PC-9 (cell line): ENCODE measurements at regions not wholly inside any gene's neighbourhood (a gene's known extent, or its start where the extent isn't known, plus 50 kb on each side); places are given as distances from the start of the nearest gene placed in this dataset.

ENCODE experiments used
- BruUV-seq: library from RNA; stranded (reverse); fragments of 400-500 nt; replicated peaks from 2 replicates; lab custom pipeline; 2021; lab: Mats Ljungman, UMichigan
- CTCF ChIA-PET: fragments of 300-600 bp; sonication (Branson Sonifier 250); formaldehyde crosslinking; loops from one replicate; lab custom pipeline; 2022; ENCODE audit warnings: antibody characterized with exemption; lab: Charles Lee
- POLR2A ChIA-PET: fragments of 300-600 bp; sonication (Branson Sonifier 250); formaldehyde crosslinking; loops from one replicate; lab custom pipeline; 2022; ENCODE audit warnings: antibody characterized with exemption; ENCODE audit not compliant: unreplicated experiment; lab: Charles Lee
- DNase-seq, 2 experiments: peaks; one replicate each; pipeline versions ENCODE4 v3.0.0 to v3.0.0-alpha.2; 2015 to 2022; ENCODE audit warnings: mixed read lengths in 1 of 2
- H2AFZ ChIP-seq: fragments of 200-600 bp; sonication (generic); 2 replicates; pipeline ENCODE4 v1.8.1; 2017; ENCODE audit warnings: antibody characterized with exemption
- H3F3A ChIP-seq: fragments of 200-600 bp; sonication (generic); 2 replicates; pipeline ENCODE4 v1.8.1; 2017; ENCODE audit warnings: antibody characterized with exemption, mild to moderate bottlenecking, low read depth; ENCODE audit not compliant: insufficient read depth
- H3K27ac ChIP-seq: fragments of 200-600 bp; sonication (generic); 2 replicates; pipeline ENCODE4 v1.6.1; 2016; ENCODE audit warnings: mixed run types
- H3K27me3 ChIP-seq: fragments of 200-600 bp; sonication (generic); 2 replicates; pipeline ENCODE4 v1.6.1; 2016; ENCODE audit warnings: low read depth, mixed run types; ENCODE audit not compliant: insufficient read depth
- H3K36me3 ChIP-seq: fragments of 200-600 bp; sonication (generic); 2 replicates; pipeline ENCODE4 v1.6.1; 2016; ENCODE audit warnings: low read depth, mixed run types
- H3K4me1 ChIP-seq: fragments of 200-600 bp; sonication (generic); replicated peaks from 2 replicates; pipeline ENCODE4 v1.6.1; 2016; ENCODE audit warnings: mixed run types; ENCODE audit not compliant: insufficient read depth
- H3K4me2 ChIP-seq: fragments of 200-600 bp; sonication (generic); 2 replicates; pipeline ENCODE4 v1.6.1; 2017; ENCODE audit warnings: mixed run types
- H3K4me3 ChIP-seq: fragments of 200-600 bp; sonication (generic); 2 replicates; pipeline ENCODE4 v1.6.1; 2016; ENCODE audit warnings: mixed run types
- H3K79me2 ChIP-seq: fragments of 200-600 bp; sonication (generic); 2 replicates; pipeline ENCODE4 v1.6.1; 2017; ENCODE audit warnings: low read depth, mixed run types
- H3K9me2 ChIP-seq: fragments of 200-600 bp; sonication (generic); 2 replicates; pipeline ENCODE4 v1.8.1; 2017; ENCODE audit warnings: mild to moderate bottlenecking; ENCODE audit not compliant: insufficient read depth
- H3K9me3 ChIP-seq: fragments of 200-600 bp; sonication (generic); 2 replicates; pipeline ENCODE4 v1.8.1; 2016; ENCODE audit warnings: low read depth; ENCODE audit not compliant: insufficient read depth
- H4K20me1 ChIP-seq: fragments of 200-600 bp; sonication (generic); 2 replicates; pipeline ENCODE4 v1.8.1; 2017; ENCODE audit not compliant: insufficient read depth
- CTCF ChIP-seq: fragments of 200-600 bp; sonication (generic); conservative IDR thresholded peaks from 2 replicates; pipeline ENCODE4 v1.6.1; 2017; ENCODE audit warnings: mixed run types, antibody characterized with exemption, mild to moderate bottlenecking, moderate library complexity
- EZH2 ChIP-seq: fragments of 200-600 bp; sonication (generic); IDR thresholded peaks from 2 replicates; pipeline ENCODE4 v1.8.0; 2017; ENCODE audit warnings: antibody characterized with exemption, low read depth
- intact Hi-C: fragments of 100-400 bp; cut with micrococcal nuclease; formaldehyde crosslinking; loops from one replicate; pipeline ENCODE4 v1.10.0; 2022; ENCODE audit not compliant: unreplicated experiment

GRCh38 chr5:19370655-19371386 is 617.2 kb downstream of the CDH18 start:
- Histone ChIP-seq H3K79me2 (no peaks in the 10 kb centered on the region), H3K4me3 (no peak overlapping the region), H3K9me2 (no peaks in the 10 kb centered on the region), H3F3A (no peaks in the 10 kb centered on the region), H3K9me3 (no peaks in the 10 kb centered on the region), H3K36me3 (no peaks in the 10 kb centered on the region), H3K4me1 (no peaks in the 10 kb centered on the region), H3K27ac (no peak overlapping the region), H4K20me1 (no peaks in the 10 kb centered on the region), H3K4me2 (no peak overlapping the region), H2AFZ (no peak overlapping the region), H3K27me3 (no peaks in the 10 kb centered on the region)
- TF ChIP-seq EZH2, result no peak
- ChIA-PET POLR2A (no interaction called here), CTCF (no interaction called here)
- no peak for DNase-seq
- intact Hi-C loops, result no loop called here
- BruUV-seq, result no TSS peak

GRCh38 chr5:19388391-19388790 is 599.6 kb downstream of the CDH18 start:
- no peak for TF ChIP-seq CTCF
- no peak for TF ChIP-seq EZH2
- ChIA-PET CTCF (interaction anchor here (0.6 kb wide), 1 partner anchor 1017 kb away, joined by 4 read pairs; no protein-coding TSS in a partner anchor), POLR2A (no interaction called here)
- intact Hi-C loops, result no loop called here
- no peaks in the 10 kb centered on the region for H3K36me3 ChIP-seq
- H3K9me3 ChIP-seq, result no peaks in the 10 kb centered on the region
- no peaks in the 10 kb centered on the region for H3F3A ChIP-seq
- H3K4me1 ChIP-seq, result no peaks in the 10 kb centered on the region
- DNase-seq, result no peak
- no peak overlapping the region for H3K27ac ChIP-seq
- H3K27me3 ChIP-seq, result no peaks in the 10 kb centered on the region
- BruUV-seq, result no TSS peak
- no peaks in the 10 kb centered on the region for H3K79me2 ChIP-seq
- no peak overlapping the region for H3K4me3 ChIP-seq
- no peak overlapping the region for H2AFZ ChIP-seq
- H3K9me2 ChIP-seq, result no peaks in the 10 kb centered on the region; the same call in 1 of the 2 replicates
- no peak overlapping the region for H3K4me2 ChIP-seq
- H4K20me1 ChIP-seq, result no peaks in the 10 kb centered on the region

GRCh38 chr5:19401032-19401431 is 587.0 kb downstream of the CDH18 start:
- intact Hi-C loops, result no loop called here
- no peaks in the 10 kb centered on the region for H3K4me1 ChIP-seq
- no peaks in the 10 kb centered on the region for H3K27me3 ChIP-seq
- H3K9me2 ChIP-seq, result 0 out of 2 replicates have a peak, but pooled peaks cover 3% of the 10 kb centered on the region
- no peaks in the 10 kb centered on the region for H4K20me1 ChIP-seq
- H3K36me3 ChIP-seq, result no peaks in the 10 kb centered on the region
- H3K4me3 ChIP-seq, result no peak overlapping the region
- H3F3A ChIP-seq, result no peaks in the 10 kb centered on the region
- H3K4me2 ChIP-seq, result no peak overlapping the region
- ChIA-PET POLR2A (no interaction called here), CTCF (no interaction called here)
- no peak overlapping the region for H2AFZ ChIP-seq
- no TSS peak for BruUV-seq
- H3K9me3 ChIP-seq, result no peaks in the 10 kb centered on the region
- TF ChIP-seq EZH2 (no peak), CTCF (no peak)
- no peak overlapping the region for H3K27ac ChIP-seq
- no peaks in the 10 kb centered on the region for H3K79me2 ChIP-seq
- DNase-seq, result no peak
